HCT116 (cell line): ENCODE measurements at regions not wholly inside any gene's neighbourhood (a gene's known extent, or its start where the extent isn't known, plus 50 kb on each side); places are given as distances from the start of the nearest gene placed in this dataset.

Source experiments
- ATAC-seq: fragments of 200-7000 bp; cut with Tn5 transposase; 2 replicates; pipeline ENCODE4 v1.9.1; 2020; ENCODE audit warnings: mild to moderate bottlenecking, moderate library complexity
- BruUV-seq: library from RNA; stranded (reverse); fragments of 400-500 nt; replicated peaks from 2 replicates; lab custom pipeline; 2021; lab: Mats Ljungman, UMichigan
- CTCF ChIA-PET: fragments of 300-600 bp; sonication (Branson Sonifier 250); formaldehyde crosslinking; loops from one replicate; lab custom pipeline; 2021; ENCODE audit warnings: antibody characterized with exemption; lab: Charles Lee
- POLR2A ChIA-PET: fragments of 300-600, 350-600 bp; sonication (Branson Sonifier 250); formaldehyde crosslinking; loops from one replicate; lab custom pipeline; 2021; ENCODE audit warnings: antibody characterized with exemption; lab: Charles Lee
- RAD21 ChIA-PET, 2 experiments: fragments of 300-600 bp; sonication (Branson Sonifier 250); formaldehyde crosslinking; loops; one replicate each; lab custom pipeline; 2023; ENCODE audit warnings: low total read pairs in 2 of 2; ENCODE audit not compliant: uncharacterized antibody in 2 of 2, unreplicated experiment in 2 of 2, low non-redundant PET in 1 of 2; lab: Charles Lee
- DNase-seq: peaks from one replicate; pipeline ENCODE4 v3.0.0-alpha.2; 2010; ENCODE audit warnings: low read depth, low spot score
- H2AFZ ChIP-seq: fragments of 200-600 bp; shearing (Covaris generic), sonication (generic); 2 replicates; pipeline ENCODE4 v1.6.1; 2017; ENCODE audit warnings: low read depth, mixed run types, mixed read lengths, antibody characterized with exemption, low read length; ENCODE audit not compliant: poor library complexity, severe bottlenecking
- H3K27ac ChIP-seq: 2 replicates; pipeline ENCODE4 v1.5.1; 2012; ENCODE audit warnings: low read depth, low read length
- H3K27me3 ChIP-seq: fragments of 200-600 bp; sonication (generic); 2 replicates; pipeline ENCODE4 v1.6.1; 2016; ENCODE audit warnings: mixed run types, low read length, mixed read lengths; ENCODE audit not compliant: insufficient read depth
- H3K36me3 ChIP-seq, 2 experiments: fragments of 200-500 bp in 1 of 2; fragments of 200-600 bp in 1 of 2; sonication (Bioruptor generic) in 1 of 2; sonication (generic) in 1 of 2; 2 replicates each; pipeline versions ENCODE4 v1.5.1 to v1.6.1; 2014 to 2016; ENCODE audit warnings: low read length in 2 of 2, inconsistent platforms in 1 of 2, mixed read lengths in 1 of 2, mixed run types in 1 of 2; ENCODE audit not compliant: insufficient read depth in 2 of 2, control insufficient read depth in 1 of 2
- H3K4me1 ChIP-seq, 2 experiments: fragments of 200-600 bp in 1 of 2; sonication (generic) in 1 of 2; 2 replicates each; pipeline versions ENCODE4 v1.5.1 to v1.6.1; 2012 to 2017; ENCODE audit warnings: low read length in 2 of 2, inconsistent platforms in 1 of 2, mild to moderate bottlenecking in 1 of 2, mixed read lengths in 1 of 2, mixed run types in 1 of 2, moderate library complexity in 1 of 2; ENCODE audit not compliant: insufficient read depth in 2 of 2, control insufficient read depth in 1 of 2
- H3K4me2 ChIP-seq: fragments of 200-600 bp; sonication (generic); 2 replicates; pipeline ENCODE4 v1.6.1; 2017; ENCODE audit warnings: mixed run types, low read length, mixed read lengths
- H3K4me3 ChIP-seq, 2 experiments: fragments of 200-600 bp in 1 of 2; sonication (generic) in 1 of 2; replicated peaks in 1 of 2; 2 replicates each; pipeline ENCODE4 v1.5.1; 2011 to 2016; ENCODE audit warnings: low read length in 2 of 2, control low read depth in 1 of 2, low read depth in 1 of 2, mild to moderate bottlenecking in 1 of 2, mixed read lengths in 1 of 2, mixed run types in 1 of 2
- H3K79me2 ChIP-seq: fragments of 200-600 bp; sonication (generic); 2 replicates; pipeline ENCODE4 v1.6.1; 2017; ENCODE audit warnings: mild to moderate bottlenecking, mixed run types, low read length, moderate library complexity, mixed read lengths; ENCODE audit not compliant: insufficient read depth
- H3K9ac ChIP-seq: fragments of 200-600 bp; sonication (generic); 2 replicates; pipeline ENCODE4 v1.6.1; 2016; ENCODE audit warnings: low read length, mixed read lengths
- H3K9me2 ChIP-seq: fragments of 200-600 bp; sonication (generic), shearing (Covaris generic); 2 replicates; pipeline ENCODE4 v1.6.1; 2017; ENCODE audit warnings: mixed run types, mild to moderate bottlenecking, moderate library complexity; ENCODE audit not compliant: insufficient read depth
- H3K9me3 ChIP-seq, 2 experiments: fragments of 200-500 bp in 1 of 2; fragments of 200-600 bp in 1 of 2; sonication (Bioruptor generic) in 1 of 2; sonication (generic) in 1 of 2; 2 replicates each; pipeline ENCODE4 v1.6.1; 2014 to 2017; ENCODE audit warnings: low read length in 2 of 2, mixed read lengths in 2 of 2, inconsistent platforms in 1 of 2, low read depth in 1 of 2, mild to moderate bottlenecking in 1 of 2, mixed run types in 1 of 2, moderate library complexity in 1 of 2; ENCODE audit not compliant: control insufficient read depth in 1 of 2, insufficient read depth in 1 of 2
- H4K20me1 ChIP-seq: fragments of 200-600 bp; sonication (generic), shearing (Covaris generic); 2 replicates; pipeline ENCODE4 v1.6.1; 2017; ENCODE audit warnings: mixed run types, mild to moderate bottlenecking, moderate library complexity; ENCODE audit not compliant: insufficient read depth
- CBX3 ChIP-seq: IDR thresholded peaks from 2 replicates; pipeline ENCODE4 v1.6.1; 2012; ENCODE audit warnings: low read depth
- CEBPB ChIP-seq: IDR thresholded peaks from 2 replicates; pipeline ENCODE4 v1.6.1; 2012; ENCODE audit warnings: low read depth
- ELF1 ChIP-seq: IDR thresholded peaks from 2 replicates; pipeline ENCODE4 v1.6.1; 2012; ENCODE audit warnings: low read depth, borderline replicate concordance
- EZH2 ChIP-seq: fragments of 200-600 bp; sonication (generic); IDR thresholded peaks from 2 replicates; pipeline ENCODE4 v1.6.1; 2017; ENCODE audit warnings: antibody characterized with exemption, mixed run types
- EZH2phosphoT487 ChIP-seq: fragments of 200-600 bp; IDR thresholded peaks from 2 replicates; pipeline ENCODE4 v1.6.1; 2018; ENCODE audit warnings: antibody characterized with exemption, borderline replicate concordance
- FOSL1 ChIP-seq: IDR thresholded peaks from 2 replicates; pipeline ENCODE4 v1.6.1; 2012; ENCODE audit warnings: low read depth
- POLR2A ChIP-seq: IDR thresholded peaks from 2 replicates; pipeline ENCODE4 v1.7.0; 2011; ENCODE audit warnings: borderline replicate concordance; ENCODE audit not compliant: insufficient read depth, insufficient read length; ENCODE audit errors: extremely low read depth
- RAD21 ChIP-seq: IDR thresholded peaks from 2 replicates; pipeline ENCODE4 v1.6.1; 2012; ENCODE audit warnings: low read depth, mild to moderate bottlenecking
- SIN3A ChIP-seq: IDR thresholded peaks from 2 replicates; pipeline ENCODE4 v1.6.1; 2012; ENCODE audit warnings: low read depth
- YY1 ChIP-seq: IDR thresholded peaks from 2 replicates; pipeline ENCODE4 v1.6.1; 2011; ENCODE audit warnings: low read length, low read depth, moderate library complexity, mild to moderate bottlenecking; ENCODE audit not compliant: insufficient replicate concordance; ENCODE audit errors: extremely low read depth
- ZFX ChIP-seq: fragments of 450-650 bp; IDR thresholded peaks from 2 replicates; pipeline ENCODE4 v1.6.1; 2017
- ZNF274 ChIP-seq: fragments of 200-500 bp; sonication (Bioruptor generic); IDR thresholded peaks from 2 replicates; pipeline ENCODE4 v1.6.1; 2014; ENCODE audit warnings: mild to moderate bottlenecking, low read depth, low read length, inconsistent platforms
- intact Hi-C: fragments of 100-400 bp; cut with micrococcal nuclease; formaldehyde crosslinking; loops from 2 replicates; pipeline ENCODE4 v1.10.0; 2022
- TF ChIP-seq, protein P1 (sequence below): IDR thresholded peaks from 2 replicates; pipeline ENCODE4 v1.6.1; 2011; ENCODE audit warnings: mild to moderate bottlenecking, low read length, moderate library complexity; ENCODE audit not compliant: insufficient replicate concordance; ENCODE audit errors: extremely low read depth
- TF ChIP-seq, protein P2 (sequence below): IDR thresholded peaks from 2 replicates; pipeline ENCODE4 v1.6.1; 2012
- TF ChIP-seq, protein P3 (sequence below): IDR thresholded peaks from 2 replicates; pipeline ENCODE4 v1.6.1; 2012

DNA sequence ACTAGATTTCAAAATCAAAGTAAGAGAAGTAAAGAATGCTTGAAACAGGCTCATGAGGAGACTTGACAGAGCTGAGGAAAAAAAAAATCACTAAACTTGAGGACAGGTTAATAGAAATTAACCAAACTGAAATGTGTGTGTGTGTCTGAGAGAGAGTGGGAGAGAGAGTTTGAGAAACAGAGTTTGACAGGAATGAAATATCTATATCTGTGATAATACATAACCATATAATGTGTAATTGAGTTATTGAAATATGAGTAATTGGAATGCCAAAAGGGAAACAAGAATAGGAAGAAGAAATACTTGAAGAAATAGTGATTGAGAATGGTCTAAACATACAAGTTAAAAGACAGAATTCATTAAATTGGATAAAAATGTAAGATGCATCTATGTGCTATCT is 268.0 kb upstream of the CHRM2 start:
- ChIA-PET RAD21 (no interaction called here), CTCF (no interaction called here), POLR2A (no interaction called here)
- no peaks in the 10 kb centered on the region for H4K20me1 ChIP-seq
- H3K4me2 ChIP-seq = no peak overlapping the region
- ATAC-seq (no peak), DNase-seq (no peak)
- no TSS peak for BruUV-seq
- H3K9me3 ChIP-seq = peaks cover 4 to 12% of the 10 kb centered on the region in 2 experiments; a peak in 2 of 4 replicates
- no peaks in the 10 kb centered on the region for H3K27me3 ChIP-seq
- no peak overlapping the region for H3K9ac ChIP-seq
- intact Hi-C loops = no loop called here
- H3K4me3 ChIP-seq = no peak overlapping the region
- TF ChIP-seq, protein P1, sequence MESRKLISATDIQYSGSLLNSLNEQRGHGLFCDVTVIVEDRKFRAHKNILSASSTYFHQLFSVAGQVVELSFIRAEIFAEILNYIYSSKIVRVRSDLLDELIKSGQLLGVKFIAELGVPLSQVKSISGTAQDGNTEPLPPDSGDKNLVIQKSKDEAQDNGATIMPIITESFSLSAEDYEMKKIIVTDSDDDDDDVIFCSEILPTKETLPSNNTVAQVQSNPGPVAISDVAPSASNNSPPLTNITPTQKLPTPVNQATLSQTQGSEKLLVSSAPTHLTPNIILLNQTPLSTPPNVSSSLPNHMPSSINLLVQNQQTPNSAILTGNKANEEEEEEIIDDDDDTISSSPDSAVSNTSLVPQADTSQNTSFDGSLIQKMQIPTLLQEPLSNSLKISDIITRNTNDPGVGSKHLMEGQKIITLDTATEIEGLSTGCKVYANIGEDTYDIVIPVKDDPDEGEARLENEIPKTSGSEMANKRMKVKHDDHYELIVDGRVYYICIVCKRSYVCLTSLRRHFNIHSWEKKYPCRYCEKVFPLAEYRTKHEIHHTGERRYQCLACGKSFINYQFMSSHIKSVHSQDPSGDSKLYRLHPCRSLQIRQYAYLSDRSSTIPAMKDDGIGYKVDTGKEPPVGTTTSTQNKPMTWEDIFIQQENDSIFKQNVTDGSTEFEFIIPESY = no peak
- TF ChIP-seq SIN3A (no peak), EZH2 (no peak), ZNF274 (no peak), FOSL1 (no peak), YY1 (no peak)
- H3K27ac ChIP-seq = no peak overlapping the region
- H3K4me1 ChIP-seq = no peaks in the 10 kb centered on the region
- H3K36me3 ChIP-seq = no peaks in the 10 kb centered on the region
- no peak overlapping the region for H2AFZ ChIP-seq
- no peaks in the 10 kb centered on the region for H3K9me2 ChIP-seq
- no peaks in the 10 kb centered on the region for H3K79me2 ChIP-seq

DNA sequence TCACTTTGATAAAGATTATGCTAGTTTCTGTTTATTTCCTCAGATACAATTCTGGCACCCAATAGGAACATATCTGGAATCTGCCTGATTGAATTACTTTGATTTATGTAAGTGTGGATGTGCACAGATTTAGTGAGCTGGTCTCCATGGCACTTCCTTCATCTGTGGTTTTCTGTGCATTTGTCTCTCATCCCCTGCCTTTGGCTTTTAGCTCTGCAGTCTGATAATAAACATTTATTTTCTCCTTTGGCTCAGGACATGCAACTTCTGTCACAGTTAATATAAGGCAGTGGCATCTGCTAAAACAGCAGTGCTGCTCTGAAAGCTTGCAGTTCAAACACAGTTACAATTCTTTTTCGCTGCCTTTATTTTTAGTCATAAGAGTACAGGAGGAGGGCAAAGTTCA is 273.7 kb upstream of the CHRM2 start:
- TF ChIP-seq ZNF274 = no peak
- TF ChIP-seq RAD21 = no peak
- TF ChIP-seq, protein P2, sequence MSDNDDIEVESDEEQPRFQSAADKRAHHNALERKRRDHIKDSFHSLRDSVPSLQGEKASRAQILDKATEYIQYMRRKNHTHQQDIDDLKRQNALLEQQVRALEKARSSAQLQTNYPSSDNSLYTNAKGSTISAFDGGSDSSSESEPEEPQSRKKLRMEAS = no peak
- TF ChIP-seq, protein P1 = no peak
- TF ChIP-seq ZFX = no peak
- TF ChIP-seq EZH2 = no peak
- no peak for TF ChIP-seq CEBPB
- TF ChIP-seq EZH2phosphoT487 = no peak
- no peak for TF ChIP-seq POLR2A
- TF ChIP-seq CBX3 = no peak
- no peak for TF ChIP-seq FOSL1
- TF ChIP-seq ELF1 = no peak
- TF ChIP-seq, protein P3, sequence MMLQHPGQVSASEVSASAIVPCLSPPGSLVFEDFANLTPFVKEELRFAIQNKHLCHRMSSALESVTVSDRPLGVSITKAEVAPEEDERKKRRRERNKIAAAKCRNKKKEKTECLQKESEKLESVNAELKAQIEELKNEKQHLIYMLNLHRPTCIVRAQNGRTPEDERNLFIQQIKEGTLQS = no peak
- CTCF ChIA-PET = no interaction called here
- no peaks in the 10 kb centered on the region for H3K27me3 ChIP-seq
- no peak overlapping the region for H3K9ac ChIP-seq
- DNase-seq = no peak
- H3K4me3 ChIP-seq = no peak overlapping the region
- peaks cover 4 to 21% of the 10 kb centered on the region in 2 experiments; a peak in 2 of 4 replicates for H3K9me3 ChIP-seq
- H3K27ac ChIP-seq = no peak overlapping the region
- POLR2A ChIA-PET = no interaction called here
- no TSS peak for BruUV-seq
- no peak for ATAC-seq
- H4K20me1 ChIP-seq = no peaks in the 10 kb centered on the region
- H3K4me1 ChIP-seq = no peaks in the 10 kb centered on the region
- H3K4me2 ChIP-seq = no peak overlapping the region
- H3K9me2 ChIP-seq = no peaks in the 10 kb centered on the region
- intact Hi-C loops = no loop called here
- RAD21 ChIA-PET = no interaction called here
- no peaks in the 10 kb centered on the region for H3K79me2 ChIP-seq
- no peaks in the 10 kb centered on the region for H3K36me3 ChIP-seq
- H2AFZ ChIP-seq = no peak overlapping the region
